GM23338 (cell line): ENCODE measurements at regions not wholly inside any gene's neighbourhood (a gene's known extent, or its start where the extent isn't known, plus 50 kb on each side); places are given as distances from the start of the nearest gene placed in this dataset.

Source experiments
- CREB1 ChIP-seq: fragments of 250-450 bp; sonication (Bioruptor Pico); IDR thresholded peaks from 2 replicates; pipeline ENCODE4 v1.5.0; 2020; ENCODE audit warnings: low read depth, mild to moderate bottlenecking, moderate library complexity
- CTCF ChIP-seq, 2 experiments: fragments of 200-600 bp in 1 of 2; sonication (generic) in 1 of 2; conservative IDR thresholded peaks; 2 replicates each; pipeline versions ENCODE4 v1.5.1 to v1.6.1; 2016 to 2017; ENCODE audit warnings: antibody characterized with exemption in 2 of 2, low read depth in 2 of 2, mild to moderate bottlenecking in 2 of 2, moderate library complexity in 1 of 2
- NANOG ChIP-seq: IDR thresholded peaks from 2 replicates; pipeline ENCODE4 v1.6.1; 2016; ENCODE audit warnings: antibody characterized with exemption, borderline replicate concordance
- POLR2AphosphoS5 ChIP-seq: IDR thresholded peaks from 2 replicates; pipeline ENCODE4 v1.6.1; 2016; ENCODE audit warnings: antibody characterized with exemption, low read depth
- REST ChIP-seq: IDR thresholded peaks from one replicate; pipeline ENCODE4 v1.6.1; 2018; ENCODE audit warnings: antibody characterized with exemption; ENCODE audit not compliant: unreplicated experiment
- ZNF114 ChIP-seq: fragments of 250-450 bp; sonication (Bioruptor Pico); IDR thresholded peaks from 2 replicates; pipeline ENCODE4 v1.5.0; 2020; ENCODE audit warnings: mild to moderate bottlenecking, moderate library complexity

GRCh38 chr1:56302878-56303277 is 276.5 kb downstream of the PLPP3 start:
- TF ChIP-seq CTCF (conservative IDR thresholded peaks at IDR 0.05; ENCODE audit: low read depth in 2 of 2) (no peak), NANOG (no peak), ZNF114 (CRISPR knock-in tag) (no peak), POLR2AphosphoS5 (no peak), CREB1 (CRISPR knock-in tag) (no peak), REST (no peak)
